ENCODE measurements at regions not wholly inside any gene's neighbourhood (a gene's known extent, or its start where the extent isn't known, plus 50 kb on each side); places are given as distances from the start of the nearest gene placed in this dataset.

- no peak for DNase-seq
These were observed 268.6 kb upstream of the KLF14 start for GRCh38 chr7:131002600-131002999.

GRCh38 chr7:131003634-131004033, 269.6 kb upstream of the KLF14 start:
- DNase-seq = no peak

GRCh38 chr7:131004371-131004770, 270.4 kb upstream of the KLF14 start:
- no peak for DNase-seq

GRCh38 chr7:131007439-131008330, 273.7 kb upstream of the KLF14 start:
- peak; percentile 15 for DNase-seq

GRCh38 chr7:131008840-131009711, 275.1 kb upstream of the KLF14 start:
- no peak for DNase-seq

GRCh38 chr7:131010029-131010716, 276.2 kb upstream of the KLF14 start:
- no peak for DNase-seq

GRCh38 chr7:131010717-131011431, 276.9 kb upstream of the KLF14 start:
- no peak for DNase-seq

- DNase-seq = no peak
These were observed 277.4 kb upstream of the KLF14 start for GRCh38 chr7:131011432-131011742.

GRCh38 chr7:131011976-131012375, 278.0 kb upstream of the KLF14 start:
- DNase-seq = peak; percentile 51

- no peak for DNase-seq
These were observed 278.5 kb upstream of the KLF14 start for GRCh38 chr7:131012477-131013031.

GRCh38 chr7:131013716-131014115, 279.7 kb upstream of the KLF14 start:
- no peak for DNase-seq

- DNase-seq = no peak
These were observed 281.1 kb upstream of the KLF14 start for GRCh38 chr7:131014906-131015656.

GRCh38 chr7:131015657-131015958, 281.6 kb upstream of the KLF14 start:
- DNase-seq = no peak

- DNase-seq = no peak
These were observed 282.2 kb upstream of the KLF14 start for GRCh38 chr7:131016230-131016629.

GRCh38 chr7:131019351-131019750, 285.3 kb upstream of the KLF14 start:
- DNase-seq = no peak

- DNase-seq = no peak
These were observed 286.8 kb upstream of the KLF14 start for GRCh38 chr7:131020759-131021261.

GRCh38 chr7:131021460-131021859, 287.5 kb upstream of the KLF14 start:
- DNase-seq = peak; percentile 27

GRCh38 chr7:131021902-131022301, 287.9 kb upstream of the KLF14 start:
- peak; percentile 52 for DNase-seq

GRCh38 chr7:131026297-131027000, 292.4 kb upstream of the KLF14 start:
- DNase-seq = no peak

- DNase-seq = peak; percentile 60
These were observed 293.3 kb upstream of the KLF14 start for GRCh38 chr7:131027287-131027773.

GRCh38 chr7:131028295-131028694, 294.3 kb upstream of the KLF14 start:
- DNase-seq = no peak
